Glomerular visceral epithelial cell (primary cell): ENCODE measurements at regions not wholly inside any gene's neighbourhood (a gene's known extent, or its start where the extent isn't known, plus 50 kb on each side); places are given as distances from the start of the nearest gene placed in this dataset.

Source experiments
- DNase-seq: peaks from one replicate; pipeline ENCODE4 v3.0.0-alpha.2; 2016; ENCODE audit errors: extremely low spot score

- no peak for DNase-seq
Measured at GRCh38 chr9:99750526-99750925, 71.2 kb upstream of the NR4A3 start.

- DNase-seq, result peak; percentile 85
Measured at GRCh38 chr9:99752417-99753109, 69.1 kb upstream of the NR4A3 start.

- peak; percentile 73 for DNase-seq
Measured at GRCh38 chr9:99753436-99753835, 68.2 kb upstream of the NR4A3 start.

GRCh38 chr9:99760421-99760820 lies 61.3 kb upstream of the NR4A3 start:
- DNase-seq, result no peak

DNA sequence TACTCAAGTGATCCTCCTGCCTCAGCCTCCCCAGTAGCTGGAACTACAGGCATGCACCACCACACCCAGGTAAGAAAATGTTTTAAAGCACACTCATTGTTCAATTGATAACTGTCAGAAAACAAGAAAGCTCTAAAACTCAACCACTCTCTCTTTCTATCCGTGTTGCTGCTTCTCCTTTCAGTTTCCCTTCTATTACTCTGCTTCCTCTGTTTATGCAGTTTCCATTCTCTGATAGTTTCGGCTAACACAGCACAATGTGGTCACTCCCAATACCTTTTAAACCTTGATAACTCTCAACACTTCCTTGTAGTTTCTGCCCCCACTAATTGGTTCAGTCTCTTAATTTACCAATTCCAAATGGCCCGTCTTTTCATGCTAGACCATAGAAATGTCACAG lies 59.2 kb upstream of the NR4A3 start:
- no peak for DNase-seq
